Esophagus squamous epithelium (tissue), 5 donors: ENCODE measurements at regions not wholly inside any gene's neighbourhood (a gene's known extent, or its start where the extent isn't known, plus 50 kb on each side); places are given as distances from the start of the nearest gene placed in this dataset.

ENCODE experiments used
- DNase-seq: peaks from one replicate; lab custom pipeline; 2025; lab: John Stamatoyannopoulos, UW
- H3K27ac ChIP-seq, 4 donors: fragments of 200-600 bp; sonication (generic); one replicate each; pipeline ENCODE4 v1.5.1; 2016 to 2019; ENCODE audit warnings: mild to moderate bottlenecking in 1 of 4
- H3K27me3 ChIP-seq, 4 donors: fragments of 200-600 bp; sonication (generic); 1 replicate in 3 of 4; 2 replicates in 1 of 4; pipeline versions ENCODE4 v1.5.1 to v1.6.0; 2017 to 2021; ENCODE audit warnings: antibody characterized with exemption in 1 of 4
- H3K36me3 ChIP-seq, 3 donors: fragments of 200-600 bp; sonication (generic); one replicate each; pipeline ENCODE4 v1.5.1; 2016 to 2019
- H3K4me1 ChIP-seq, 3 donors: fragments of 200-600 bp; sonication (generic); one replicate each; pipeline ENCODE4 v1.5.1; 2017 to 2019
- H3K4me3 ChIP-seq, 4 donors: fragments of 200-600 bp; sonication (generic); 1 replicate in 3 of 4; 2 replicates in 1 of 4; pipeline ENCODE4 v1.5.1; 2016 to 2019; ENCODE audit warnings: mild to moderate bottlenecking in 2 of 4, moderate library complexity in 1 of 4
- H3K9me3 ChIP-seq, 3 donors: fragments of 200-600 bp; sonication (generic); one replicate each; pipeline ENCODE4 v1.5.1; 2016 to 2019
- POLR2A ChIP-seq, 4 donors: fragments of 450-650 bp; IDR thresholded peaks; one replicate each; pipeline ENCODE4 v1.6.1; 2017; ENCODE audit warnings: antibody characterized with exemption in 4 of 4, mild to moderate bottlenecking in 4 of 4, moderate library complexity in 3 of 4
- WGBS, 2 donors: methylation state at CpG; one replicate each; pipeline ENCODE4 v1.1.5; 2018; 5-methylcytosine and 5-hydroxymethylcytosine counted together
- intact Hi-C: fragments of 100-400 bp; cut with DNase I; formaldehyde crosslinking; loops from one replicate; pipeline ENCODE4 v1.15.0; 2022
- TF ChIP-seq, protein P1 (sequence below), 6 experiments: fragments of 450-650 bp in 4 of 6; fragments of 200-600 bp in 2 of 6; sonication (generic) in 2 of 6; IDR thresholded peaks; one replicate each; pipeline ENCODE4 v1.5.1; 2016 to 2019; ENCODE audit warnings: antibody characterized with exemption in 6 of 6, mild to moderate bottlenecking in 4 of 6, moderate library complexity in 4 of 6
- donor health status: DM: yes; HTN: yes; CAD: no.

DNA sequence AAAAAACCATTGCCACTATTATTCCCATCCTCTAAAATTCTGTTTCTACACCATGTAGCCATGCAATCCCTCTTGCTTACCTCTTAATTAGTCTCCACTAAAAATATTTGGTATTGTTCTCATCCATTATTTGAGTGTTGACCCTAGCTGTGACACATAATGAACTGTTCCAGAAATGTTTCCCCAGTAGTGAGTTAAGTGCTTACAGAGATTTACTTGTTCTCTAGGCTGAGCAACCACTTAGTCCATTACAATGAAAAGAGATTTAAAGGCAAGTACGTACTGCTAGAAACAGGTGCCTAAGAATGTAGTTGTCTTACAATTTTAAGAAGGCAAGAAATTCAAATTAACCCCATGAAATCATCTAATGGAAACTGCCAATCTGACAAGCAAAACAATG, 112.7 kb upstream of the PTPN13 start:
- no peaks in the 10 kb centered on the region for H3K27me3 ChIP-seq
- TF ChIP-seq, protein P1, sequence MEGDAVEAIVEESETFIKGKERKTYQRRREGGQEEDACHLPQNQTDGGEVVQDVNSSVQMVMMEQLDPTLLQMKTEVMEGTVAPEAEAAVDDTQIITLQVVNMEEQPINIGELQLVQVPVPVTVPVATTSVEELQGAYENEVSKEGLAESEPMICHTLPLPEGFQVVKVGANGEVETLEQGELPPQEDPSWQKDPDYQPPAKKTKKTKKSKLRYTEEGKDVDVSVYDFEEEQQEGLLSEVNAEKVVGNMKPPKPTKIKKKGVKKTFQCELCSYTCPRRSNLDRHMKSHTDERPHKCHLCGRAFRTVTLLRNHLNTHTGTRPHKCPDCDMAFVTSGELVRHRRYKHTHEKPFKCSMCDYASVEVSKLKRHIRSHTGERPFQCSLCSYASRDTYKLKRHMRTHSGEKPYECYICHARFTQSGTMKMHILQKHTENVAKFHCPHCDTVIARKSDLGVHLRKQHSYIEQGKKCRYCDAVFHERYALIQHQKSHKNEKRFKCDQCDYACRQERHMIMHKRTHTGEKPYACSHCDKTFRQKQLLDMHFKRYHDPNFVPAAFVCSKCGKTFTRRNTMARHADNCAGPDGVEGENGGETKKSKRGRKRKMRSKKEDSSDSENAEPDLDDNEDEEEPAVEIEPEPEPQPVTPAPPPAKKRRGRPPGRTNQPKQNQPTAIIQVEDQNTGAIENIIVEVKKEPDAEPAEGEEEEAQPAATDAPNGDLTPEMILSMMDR (IDR thresholded peaks at IDR 0.05) = no peak
- no peak for TF ChIP-seq POLR2A (IDR thresholded peaks at IDR 0.05)
- H3K9me3 ChIP-seq = no peaks in the 10 kb centered on the region
- H3K4me3 ChIP-seq = no peak overlapping the region
- no peak overlapping the region for H3K27ac ChIP-seq
- H3K4me1 ChIP-seq = peaks cover 0 to 28% (median 3%) of the 10 kb centered on the region in 3 donors
- 36 to 45% methylated on average over 1 of the region's 1 CpG for WGBS, 2 donors
- intact Hi-C loops = no loop called here
- H3K36me3 ChIP-seq = no peaks in the 10 kb centered on the region
- DNase-seq = no peak

DNA sequence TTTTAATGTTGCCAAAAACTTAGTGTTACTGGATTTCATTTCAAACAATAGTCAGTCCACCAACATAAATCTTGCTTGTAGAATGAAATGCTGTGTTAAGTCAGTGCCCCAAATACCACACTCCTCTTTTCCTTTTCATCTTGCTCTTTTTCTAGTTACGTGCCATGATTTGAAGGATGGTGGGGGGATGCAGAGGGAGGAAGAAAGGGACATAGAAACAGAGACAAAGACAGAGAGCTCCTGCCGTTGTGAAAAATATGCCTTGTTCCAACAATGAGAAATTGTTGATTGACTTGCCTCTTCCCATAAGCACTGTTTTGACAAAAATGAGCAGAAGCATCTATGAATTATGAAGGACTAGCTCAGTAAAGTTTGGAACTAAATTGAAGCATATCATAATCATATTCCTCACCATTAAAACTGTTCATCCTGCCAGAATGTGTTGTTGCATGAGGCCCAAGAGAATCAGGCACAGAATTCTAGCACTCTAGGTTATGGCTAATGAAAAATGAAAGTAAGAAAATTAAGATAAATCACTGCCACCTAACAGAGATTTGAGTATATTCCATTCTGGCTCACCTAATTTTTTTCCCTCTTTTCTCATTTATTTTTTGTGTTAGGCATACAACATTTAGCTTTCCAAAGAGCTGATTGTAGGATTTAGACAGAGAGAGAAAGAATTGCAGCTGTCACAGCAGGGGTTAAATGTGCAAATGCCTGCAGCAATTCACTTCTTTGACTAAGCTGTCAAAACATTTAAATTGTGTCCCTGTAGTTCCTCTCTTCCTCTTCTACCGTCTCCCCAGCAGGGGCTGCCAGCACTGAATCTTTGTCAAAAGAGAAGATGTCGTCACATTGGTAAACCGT, 111.6 kb upstream of the PTPN13 start:
- H3K9me3 ChIP-seq = no peaks in the 10 kb centered on the region
- intact Hi-C loops = no loop called here
- peak overlapping the region in 1 of 4 donors; percentile 48 for H3K4me3 ChIP-seq
- no peaks in the 10 kb centered on the region for H3K27me3 ChIP-seq
- TF ChIP-seq, protein P1 (IDR thresholded peaks at IDR 0.05) = no peak
- TF ChIP-seq POLR2A (IDR thresholded peaks at IDR 0.05) = no peak
- 13 to 32% methylated on average over 5 of the region's 5 CpGs for WGBS, 2 donors
- no peak for DNase-seq
- H3K27ac ChIP-seq = no peak overlapping the region
- peaks cover 0 to 28% (median 3%) of the 10 kb centered on the region in 3 donors for H3K4me1 ChIP-seq
- no peaks in the 10 kb centered on the region for H3K36me3 ChIP-seq

DNA sequence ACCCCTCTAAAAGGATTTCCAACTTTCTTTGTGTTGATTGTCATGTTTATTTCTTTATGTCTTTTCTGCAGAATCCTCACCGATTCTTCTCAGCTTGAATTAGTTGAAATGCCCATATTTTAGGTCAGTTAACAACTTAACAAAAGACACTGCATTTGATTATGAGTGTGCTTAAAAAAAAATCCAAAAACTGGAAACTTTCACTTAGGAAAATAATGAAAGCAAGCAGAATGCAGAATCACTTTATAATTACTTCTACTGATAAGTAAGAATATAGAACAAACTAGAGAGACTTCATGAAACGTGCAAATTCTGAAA, 111.0 kb upstream of the PTPN13 start:
- DNase-seq = no peak
- Histone ChIP-seq H3K27me3 (no peaks in the 10 kb centered on the region), H3K27ac (no peak overlapping the region), H3K4me3 (peak overlapping the region in 1 of 4 donors; percentile 48), H3K4me1 (peaks cover 0 to 28% (median 3%) of the 10 kb centered on the region in 3 donors), H3K9me3 (no peaks in the 10 kb centered on the region), H3K36me3 (no peaks in the 10 kb centered on the region)
- TF ChIP-seq POLR2A (IDR thresholded peaks at IDR 0.05) = no peak
- TF ChIP-seq, protein P1 (IDR thresholded peaks at IDR 0.05) = no peak
- intact Hi-C loops = no loop called here
- 27 to 45% methylated on average over 2 of the region's 2 CpGs for WGBS, 2 donors

DNA sequence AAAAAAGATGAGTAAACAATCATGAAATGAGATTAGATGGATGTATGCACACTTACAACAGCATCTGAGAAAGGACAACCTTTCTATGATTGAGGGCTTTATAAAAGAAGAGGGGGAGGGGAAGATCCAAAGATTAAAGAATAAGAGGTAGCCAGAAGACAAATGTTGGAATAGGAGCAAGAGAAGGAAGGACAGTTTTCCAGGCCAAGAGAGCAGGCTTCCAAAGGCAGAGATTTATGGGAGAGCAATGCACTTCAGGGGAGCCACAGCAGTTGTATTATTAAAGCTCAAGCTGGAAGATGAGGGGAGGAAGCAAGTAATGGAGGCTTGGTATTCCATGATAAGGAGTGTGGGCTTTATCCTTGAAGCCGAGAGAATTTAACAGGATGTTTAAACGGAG, 110.3 kb upstream of the PTPN13 start:
- no peak for TF ChIP-seq POLR2A (IDR thresholded peaks at IDR 0.05)
- TF ChIP-seq, protein P1 (IDR thresholded peaks at IDR 0.05) = no peak
- H3K27ac ChIP-seq = no peak overlapping the region
- no peaks in the 10 kb centered on the region for H3K36me3 ChIP-seq
- 48 to 83% methylated on average over 2 of the region's 2 CpGs for WGBS, 2 donors
- no peak overlapping the region for H3K4me3 ChIP-seq
- H3K4me1 ChIP-seq = peaks cover 0 to 28% (median 3%) of the 10 kb centered on the region in 3 donors
- H3K27me3 ChIP-seq = no peaks in the 10 kb centered on the region
- no peaks in the 10 kb centered on the region for H3K9me3 ChIP-seq
- no peak for DNase-seq
- intact Hi-C loops = no loop called here

DNA sequence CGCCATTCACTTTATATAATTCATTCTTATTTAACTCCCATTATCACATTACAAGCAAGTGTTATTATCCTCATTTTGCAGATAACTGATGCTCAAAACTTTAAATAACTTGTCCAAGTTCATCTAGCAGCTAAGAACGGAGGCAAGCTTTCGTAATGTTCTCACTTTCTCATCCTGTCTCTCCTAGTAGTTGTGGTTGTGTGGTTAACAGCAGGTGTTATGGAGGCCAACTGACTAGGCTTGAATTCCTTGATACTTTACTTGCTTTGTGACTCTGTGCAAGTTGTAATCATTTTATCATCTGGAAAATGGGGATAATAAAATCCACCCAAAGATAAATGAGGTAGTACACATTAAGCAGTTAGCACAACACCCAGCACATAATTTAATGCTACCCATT, 109.9 kb upstream of the PTPN13 start:
- intact Hi-C loops = no loop called here
- H3K36me3 ChIP-seq = no peaks in the 10 kb centered on the region
- no peaks in the 10 kb centered on the region for H3K27me3 ChIP-seq
- H3K4me1 ChIP-seq = peaks cover 0 to 28% (median 3%) of the 10 kb centered on the region in 3 donors
- no peak overlapping the region for H3K27ac ChIP-seq
- DNase-seq = no peak
- H3K4me3 ChIP-seq = no peak overlapping the region
- H3K9me3 ChIP-seq = no peaks in the 10 kb centered on the region
- TF ChIP-seq, protein P1 (IDR thresholded peaks at IDR 0.05) = no peak
- TF ChIP-seq POLR2A (IDR thresholded peaks at IDR 0.05) = no peak
- WGBS, 2 donors = 71 to 74% methylated on average over 3 of the region's 3 CpGs
